Upper lobe of left lung (tissue), 4 donors: ENCODE measurements at regions not wholly inside any gene's neighbourhood (a gene's known extent, or its start where the extent isn't known, plus 50 kb on each side); places are given as distances from the start of the nearest gene placed in this dataset.

Experiments
- CTCF ChIP-seq, 6 experiments: fragments of 450-650 bp in 4 of 6; fragments of 200-600 bp in 2 of 6; sonication (generic) in 2 of 6; IDR thresholded peaks; one replicate each; pipeline ENCODE4 v1.5.1; 2016 to 2019; ENCODE audit warnings: antibody characterized with exemption in 6 of 6
- POLR2AphosphoS5 ChIP-seq, 2 donors: sonication (generic); formaldehyde crosslinking; IDR thresholded peaks; one replicate each; pipeline ENCODE4 v1.5.1; 2017; ENCODE audit warnings: antibody characterized with exemption in 2 of 2

DNA sequence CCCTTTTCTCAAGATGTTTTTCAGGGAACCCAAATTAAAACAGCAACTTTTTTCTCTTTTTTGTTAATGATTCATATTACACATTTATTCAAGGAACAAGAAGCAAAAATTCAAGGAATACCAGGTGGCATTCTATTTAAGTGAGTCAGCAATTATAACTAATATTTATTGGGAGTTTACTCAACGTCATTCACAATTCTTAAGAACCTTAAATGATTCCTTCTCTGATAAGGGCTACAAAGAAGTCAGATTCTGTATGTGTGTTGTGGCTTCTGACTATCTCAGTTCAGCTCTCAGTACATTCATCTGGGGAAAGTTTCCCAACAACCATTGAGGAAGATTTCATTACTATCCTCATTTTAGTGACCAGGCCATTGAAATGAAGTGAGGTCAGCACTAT is 470.7 kb upstream of the AKR1E2 start:
- no peak for TF ChIP-seq CTCF (IDR thresholded peaks at IDR 0.05)
- TF ChIP-seq POLR2AphosphoS5 (IDR thresholded peaks at IDR 0.05): no peak
